ENCODE measurements at regions not wholly inside any gene's neighbourhood (a gene's known extent, or its start where the extent isn't known, plus 50 kb on each side); places are given as distances from the start of the nearest gene placed in this dataset.

DNA sequence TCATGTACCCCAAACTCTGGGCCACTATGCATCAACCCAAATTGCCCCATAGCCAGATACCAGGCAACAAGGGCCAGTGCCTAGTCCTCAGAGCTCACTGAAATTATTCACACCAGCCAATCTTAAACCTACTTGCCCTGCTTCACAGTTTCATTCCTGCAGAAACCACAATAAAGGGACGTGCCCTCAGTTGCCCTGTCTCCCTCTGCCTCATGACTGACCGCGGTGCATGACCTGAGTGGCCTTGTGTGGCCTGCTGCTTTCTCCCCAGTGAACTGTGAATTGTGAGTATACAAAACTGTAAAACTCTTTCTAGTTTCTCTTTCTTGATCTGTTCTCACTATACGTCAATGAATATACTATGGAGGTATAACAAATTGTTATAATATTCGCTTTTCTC, 490.9 kb upstream of the MIS18BP1 start:
- no peak for TF ChIP-seq POLR2A (IDR thresholded peaks at IDR 0.05)
- TF ChIP-seq, protein P1, sequence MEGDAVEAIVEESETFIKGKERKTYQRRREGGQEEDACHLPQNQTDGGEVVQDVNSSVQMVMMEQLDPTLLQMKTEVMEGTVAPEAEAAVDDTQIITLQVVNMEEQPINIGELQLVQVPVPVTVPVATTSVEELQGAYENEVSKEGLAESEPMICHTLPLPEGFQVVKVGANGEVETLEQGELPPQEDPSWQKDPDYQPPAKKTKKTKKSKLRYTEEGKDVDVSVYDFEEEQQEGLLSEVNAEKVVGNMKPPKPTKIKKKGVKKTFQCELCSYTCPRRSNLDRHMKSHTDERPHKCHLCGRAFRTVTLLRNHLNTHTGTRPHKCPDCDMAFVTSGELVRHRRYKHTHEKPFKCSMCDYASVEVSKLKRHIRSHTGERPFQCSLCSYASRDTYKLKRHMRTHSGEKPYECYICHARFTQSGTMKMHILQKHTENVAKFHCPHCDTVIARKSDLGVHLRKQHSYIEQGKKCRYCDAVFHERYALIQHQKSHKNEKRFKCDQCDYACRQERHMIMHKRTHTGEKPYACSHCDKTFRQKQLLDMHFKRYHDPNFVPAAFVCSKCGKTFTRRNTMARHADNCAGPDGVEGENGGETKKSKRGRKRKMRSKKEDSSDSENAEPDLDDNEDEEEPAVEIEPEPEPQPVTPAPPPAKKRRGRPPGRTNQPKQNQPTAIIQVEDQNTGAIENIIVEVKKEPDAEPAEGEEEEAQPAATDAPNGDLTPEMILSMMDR (IDR thresholded peaks at IDR 0.05), result no peak
